AG08395 (cell line): ENCODE measurements at regions not wholly inside any gene's neighbourhood (a gene's known extent, or its start where the extent isn't known, plus 50 kb on each side); places are given as distances from the start of the nearest gene placed in this dataset.

Experiments used
- DNase-seq: peaks from one replicate; pipeline ENCODE4 v3.0.0; 2012; ENCODE audit warnings: mixed read lengths, low spot score

DNA sequence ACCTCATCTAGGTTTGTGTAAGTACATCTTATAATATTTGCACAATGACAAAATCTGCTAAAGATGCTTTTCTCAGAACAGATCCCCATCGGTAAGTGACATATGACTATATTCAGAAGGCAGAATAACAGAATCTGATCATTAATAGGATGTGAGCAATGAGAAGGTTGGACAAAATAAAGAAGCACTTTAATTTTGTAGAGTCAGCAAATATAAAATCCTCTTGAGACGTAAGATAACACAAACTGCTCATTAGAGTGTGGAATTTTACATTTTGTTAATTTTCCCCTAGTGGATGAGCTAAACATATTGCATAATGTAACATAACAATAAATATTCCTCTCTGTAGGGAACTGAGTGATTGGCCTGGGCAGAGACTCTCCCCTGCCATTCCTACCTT, 658.4 kb upstream of the ZP4 start:
- no peak for DNase-seq

DNA sequence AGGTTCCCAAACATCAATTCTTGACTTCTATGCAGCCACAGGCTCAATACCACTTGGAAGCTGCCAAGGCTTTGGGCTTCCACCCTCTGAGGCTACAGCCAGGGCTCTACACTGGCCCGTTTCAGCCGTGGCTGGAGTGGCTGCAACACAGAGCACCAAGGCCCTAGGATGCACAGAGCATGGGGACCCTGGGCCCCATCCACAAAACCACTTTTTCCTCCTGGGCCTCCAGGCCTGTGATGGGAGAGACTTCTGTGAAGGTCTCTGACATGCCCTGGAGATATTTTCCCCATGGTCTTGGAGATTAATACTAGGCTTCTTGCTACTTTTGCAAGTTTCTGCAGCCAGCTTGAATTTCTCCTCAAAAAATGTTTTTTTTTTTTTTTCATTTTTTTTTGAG, 655.4 kb upstream of the ZP4 start:
- DNase-seq = no peak

DNA sequence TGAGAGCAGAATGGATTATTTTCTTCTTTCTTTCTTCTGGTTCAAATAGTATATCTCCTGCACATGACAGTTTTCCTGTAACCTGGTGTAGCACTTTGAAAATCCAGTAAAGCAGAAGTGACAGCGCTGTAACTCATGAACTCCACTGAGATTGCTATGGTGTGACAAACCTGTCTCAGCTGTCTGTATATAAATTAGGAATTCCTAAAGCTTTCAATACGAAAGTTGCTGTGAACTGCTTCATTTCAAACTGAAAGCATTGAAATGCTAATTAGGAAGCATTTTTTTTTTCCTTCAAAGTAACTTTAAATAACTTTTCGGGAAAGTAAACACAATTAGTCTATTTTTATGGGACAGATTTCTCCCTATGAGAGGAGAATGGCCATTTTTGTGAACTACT, 646.9 kb upstream of the ZP4 start:
- DNase-seq = no peak

DNA sequence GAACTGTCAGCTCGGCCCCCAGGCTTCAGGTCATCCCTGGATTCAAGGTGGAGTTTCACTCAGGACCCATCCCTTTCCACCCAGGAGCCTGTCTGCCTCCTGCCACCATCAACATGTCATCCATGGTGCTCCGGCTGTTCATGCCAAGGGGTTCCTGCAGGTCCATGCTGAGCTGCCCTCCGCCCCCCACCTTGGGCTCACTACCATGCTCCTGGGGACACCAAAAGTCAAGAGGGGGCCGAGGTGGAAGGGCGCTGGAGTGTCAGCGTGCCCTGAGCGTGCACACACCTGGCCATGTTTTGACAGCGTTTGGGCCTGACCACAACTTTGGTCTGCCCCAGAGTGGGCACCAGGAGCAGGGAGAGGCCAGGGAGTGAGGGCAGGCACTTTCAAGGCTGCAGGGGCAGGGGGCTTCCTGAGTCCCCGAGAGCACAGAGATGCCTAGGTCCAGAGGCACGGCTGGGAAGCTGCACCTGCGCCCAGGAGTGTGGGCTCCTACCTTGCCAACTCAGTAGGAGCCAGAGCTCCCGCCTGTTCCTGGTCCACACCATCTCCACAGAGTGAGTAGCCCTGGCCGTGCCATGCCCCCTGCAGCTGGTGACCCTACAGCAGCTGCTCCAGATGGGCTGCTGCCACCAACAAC, 639.6 kb upstream of the ZP4 start:
- no peak for DNase-seq

DNA sequence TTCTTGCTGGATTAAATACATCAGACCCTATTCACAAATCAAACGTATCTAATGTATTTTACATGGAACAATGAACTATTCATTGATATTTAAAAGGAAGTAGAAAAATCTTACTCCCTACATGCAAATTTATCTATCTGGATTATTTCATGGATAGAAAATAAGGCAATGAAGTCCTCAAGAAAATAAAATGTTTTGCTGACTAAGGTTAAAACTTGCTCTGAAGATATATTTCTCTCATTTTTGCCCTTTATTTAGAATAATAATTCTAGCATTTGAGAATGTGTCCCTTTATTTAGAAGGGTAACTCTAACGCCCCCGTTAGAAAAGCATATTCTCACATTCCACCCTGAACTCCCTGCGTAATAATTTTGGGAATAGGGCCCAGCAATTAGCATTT, 627.0 kb upstream of the ZP4 start:
- DNase-seq = no peak

DNA sequence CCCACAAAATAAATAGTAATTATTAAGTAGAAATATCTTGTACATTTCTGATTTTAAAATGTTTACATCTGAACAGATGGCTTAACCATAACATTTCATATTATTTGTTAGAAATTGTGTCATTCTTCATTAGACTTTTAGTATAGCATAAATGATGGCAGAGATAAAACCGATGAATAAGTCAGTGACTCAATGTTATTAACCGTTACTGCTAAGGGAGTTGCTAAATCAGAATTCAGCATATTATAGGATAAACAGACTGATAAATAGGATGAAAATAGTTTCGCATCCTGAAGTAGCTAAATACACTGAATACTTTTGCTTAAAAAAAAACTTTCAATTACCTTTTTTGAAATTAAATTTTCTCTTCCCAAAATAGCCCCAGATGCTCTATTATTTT, 610.6 kb upstream of the ZP4 start:
- no peak for DNase-seq

DNA sequence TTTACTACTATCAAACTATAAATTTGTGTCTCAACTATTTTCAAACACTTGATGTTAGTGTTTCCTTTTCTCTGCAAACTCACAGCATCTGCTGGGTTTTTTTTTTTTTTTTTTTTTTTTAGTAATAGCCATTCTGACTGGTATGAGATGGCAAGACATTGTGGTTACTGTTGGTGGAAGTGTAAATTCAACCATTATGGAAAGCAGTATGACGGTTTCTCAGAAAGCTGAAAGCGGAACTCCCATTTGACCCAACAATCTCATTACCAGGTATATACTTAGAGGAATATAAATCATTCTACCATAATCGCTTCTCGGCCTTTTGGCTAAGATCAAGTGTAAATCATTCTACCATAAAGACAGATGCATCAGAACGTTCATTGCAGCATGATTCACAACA, 608.3 kb upstream of the ZP4 start:
- no peak for DNase-seq

DNA sequence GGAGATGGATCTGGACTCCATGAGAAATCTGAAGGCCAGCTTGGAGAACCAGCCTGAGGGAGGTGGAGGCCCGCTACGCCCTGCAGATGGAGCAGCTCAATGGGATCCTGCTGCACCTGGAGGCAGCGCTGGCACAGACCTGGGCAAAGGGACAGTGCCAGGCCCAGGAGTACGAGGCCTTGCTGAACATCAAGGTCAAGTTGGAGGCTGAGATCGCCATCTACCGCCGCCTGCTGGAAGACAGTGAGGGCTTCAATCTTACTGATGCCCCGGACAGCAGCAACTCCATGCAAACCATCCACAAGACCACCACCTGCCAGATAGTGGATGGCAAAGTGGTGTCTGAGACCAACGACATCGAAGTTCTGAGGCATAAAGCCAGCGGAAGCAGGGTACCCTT, 601.5 kb upstream of the ZP4 start:
- no peak for DNase-seq

DNA sequence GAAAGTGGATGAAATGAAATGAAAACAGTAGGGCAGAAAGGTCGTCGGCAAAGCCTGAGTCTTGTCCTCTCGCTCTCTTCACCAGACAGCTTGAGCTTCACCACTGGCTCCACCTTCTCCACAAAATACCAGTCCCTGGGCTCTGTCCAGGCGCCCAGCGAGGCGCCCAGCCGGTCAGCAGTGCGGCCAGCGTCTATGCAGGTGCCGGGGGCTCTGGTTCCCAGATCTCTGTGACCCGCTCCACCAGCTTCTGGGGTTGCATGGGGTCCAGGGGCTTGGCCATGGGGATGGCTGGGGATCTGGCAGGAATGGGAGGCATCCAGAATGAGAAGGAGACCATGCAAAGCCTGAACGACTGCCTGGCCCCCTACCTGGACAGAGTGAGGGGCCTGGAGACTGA, 600.5 kb upstream of the ZP4 start:
- no peak for DNase-seq

DNA sequence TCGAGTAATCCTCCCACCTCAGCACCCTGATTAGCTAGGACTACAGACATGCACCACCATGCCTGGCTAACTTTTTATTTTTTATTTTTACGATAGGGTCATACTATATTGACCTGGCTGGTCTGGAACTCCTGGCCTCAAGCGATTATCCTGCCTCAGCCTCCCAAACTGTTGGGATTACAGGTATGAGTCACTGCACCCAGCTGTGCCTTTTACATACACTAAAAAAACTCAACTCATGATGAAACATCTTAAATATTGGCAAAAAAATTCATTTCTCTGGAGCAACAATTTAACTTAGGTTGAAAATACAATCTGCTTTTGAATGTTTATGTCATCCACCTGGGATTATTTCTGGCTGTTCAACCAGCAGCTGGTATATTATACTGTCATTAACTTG, 598.3 kb upstream of the ZP4 start:
- no peak for DNase-seq

DNA sequence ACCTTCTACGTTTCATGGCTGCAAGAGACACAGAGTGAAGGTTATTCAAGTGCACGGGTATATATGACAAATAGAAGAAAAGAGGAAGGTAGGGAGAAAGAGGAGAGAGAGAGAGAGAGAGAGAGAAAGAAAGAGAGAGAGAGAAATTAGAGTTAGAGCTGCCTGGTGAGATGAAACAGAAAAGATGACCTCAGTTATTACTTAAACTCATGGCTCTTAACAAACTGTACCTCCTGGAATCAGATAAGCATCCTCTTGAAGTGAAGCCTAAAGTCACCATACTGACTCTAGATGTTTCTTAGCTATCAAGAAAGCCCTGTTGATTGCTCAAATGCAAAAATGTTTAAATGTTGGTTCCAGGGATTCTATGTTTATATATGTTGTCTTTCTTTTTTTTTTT, 597.7 kb upstream of the ZP4 start:
- no peak for DNase-seq

DNA sequence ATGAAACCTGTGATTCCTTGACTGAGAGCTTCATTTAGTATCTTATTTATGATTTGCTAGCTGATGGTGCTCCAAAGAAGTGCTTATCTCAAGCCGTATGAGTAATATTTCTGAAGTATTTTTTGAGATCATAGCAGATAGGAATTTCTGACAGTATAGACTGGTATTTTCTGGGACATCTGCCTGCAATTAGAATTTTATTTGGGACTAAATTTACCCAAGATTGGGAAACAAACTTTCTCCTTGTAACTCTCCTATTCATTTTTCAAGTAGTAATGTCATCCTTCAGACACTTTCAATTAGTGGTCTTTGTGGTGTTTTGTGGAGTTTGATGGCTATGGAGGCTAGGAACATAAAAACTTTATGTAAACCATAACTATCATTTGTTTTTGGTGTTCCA, 597.2 kb upstream of the ZP4 start:
- DNase-seq = no peak

DNA sequence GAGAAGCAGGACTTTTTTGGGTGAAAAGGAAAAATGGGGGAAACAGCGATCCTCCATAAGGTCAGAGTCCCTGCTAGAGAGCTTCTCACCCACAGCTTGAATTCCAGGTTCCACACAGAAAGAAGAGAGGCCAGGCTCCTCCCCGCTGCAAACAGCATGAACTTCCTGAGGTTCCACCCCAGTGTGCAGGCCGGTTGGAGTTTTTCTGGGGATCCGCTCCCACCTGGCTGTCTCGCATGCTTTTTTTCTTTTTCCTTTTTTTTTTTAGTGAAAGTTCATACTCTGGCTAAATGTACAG, 595.1 kb upstream of the ZP4 start:
- no peak for DNase-seq

DNA sequence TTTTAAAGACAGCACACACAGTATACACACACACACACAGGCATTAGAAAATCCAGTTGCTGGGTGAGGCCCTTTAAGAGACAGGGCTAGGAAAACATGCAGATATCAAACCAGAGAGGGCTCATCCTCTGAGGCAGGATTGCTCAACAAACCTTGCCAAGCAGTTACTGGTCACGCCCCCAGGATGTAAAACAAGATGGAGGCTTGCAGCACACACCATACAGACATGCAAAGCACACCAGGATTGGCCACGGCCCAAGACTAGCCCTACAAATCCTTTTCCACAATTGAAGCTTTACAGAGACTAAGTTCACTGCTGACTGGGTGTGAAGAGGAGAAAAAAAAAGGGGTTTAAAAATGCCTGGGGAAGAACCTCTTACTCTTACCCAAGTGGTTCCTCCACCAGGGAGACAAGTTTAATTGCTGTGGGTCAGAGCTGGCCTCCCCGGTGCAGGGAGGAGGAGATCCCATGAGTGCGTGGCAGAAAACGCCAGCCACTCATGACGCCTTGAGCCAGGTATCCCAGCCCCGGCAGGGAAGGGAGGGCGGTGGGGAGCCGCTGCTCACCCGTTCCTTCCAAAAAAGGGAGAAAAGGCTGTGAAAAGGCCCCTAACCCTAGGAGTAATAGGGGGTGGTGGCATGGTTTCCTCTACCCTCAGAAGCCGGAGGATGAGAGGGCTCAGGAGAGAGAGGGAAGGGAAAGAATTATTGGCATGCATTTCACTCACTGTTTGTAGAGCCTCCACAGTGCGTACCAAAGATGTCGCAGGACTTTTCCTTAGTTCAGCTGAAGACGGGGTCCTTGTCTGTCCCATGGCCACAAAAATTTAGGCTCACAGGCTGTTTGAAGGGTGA, 594.6 kb upstream of the ZP4 start:
- no peak for DNase-seq

DNA sequence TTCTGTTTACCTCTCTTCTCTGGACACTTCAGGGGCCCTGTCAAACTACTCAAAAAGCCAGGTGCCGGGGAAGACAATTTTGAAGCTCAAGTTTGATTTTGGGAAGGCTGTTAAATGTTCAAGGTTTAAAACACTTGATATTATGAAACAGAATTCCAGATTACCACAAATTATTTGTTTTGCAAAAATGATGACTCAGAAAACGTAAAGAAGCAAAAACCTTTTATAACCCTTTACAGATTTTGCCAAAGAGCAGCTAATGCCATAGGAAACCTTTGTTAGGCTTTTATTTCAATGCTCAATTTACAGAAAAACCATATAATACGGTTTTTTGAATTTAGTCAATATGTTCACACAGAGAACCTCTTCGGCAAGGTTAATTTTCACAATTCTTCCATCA, 593.4 kb upstream of the ZP4 start:
- DNase-seq = no peak

DNA sequence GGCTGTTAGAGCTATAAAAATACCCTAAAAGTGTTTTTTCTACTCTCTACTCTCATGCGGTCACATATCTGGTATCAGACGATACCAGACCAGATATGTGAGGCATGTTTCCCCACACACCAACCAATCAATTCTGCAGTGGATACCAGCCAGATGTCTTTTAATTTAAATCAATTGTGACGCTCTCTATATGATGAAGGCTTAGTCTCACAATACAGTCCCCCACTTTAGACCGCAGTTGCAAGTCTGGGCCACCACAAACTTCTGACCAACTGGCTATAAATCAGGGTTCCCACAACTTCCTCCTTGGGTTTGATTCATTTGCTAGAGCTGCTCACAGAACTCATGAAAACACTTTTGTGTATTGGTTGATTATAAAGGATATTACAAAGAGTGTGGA, 586.1 kb upstream of the ZP4 start:
- no peak for DNase-seq

DNA sequence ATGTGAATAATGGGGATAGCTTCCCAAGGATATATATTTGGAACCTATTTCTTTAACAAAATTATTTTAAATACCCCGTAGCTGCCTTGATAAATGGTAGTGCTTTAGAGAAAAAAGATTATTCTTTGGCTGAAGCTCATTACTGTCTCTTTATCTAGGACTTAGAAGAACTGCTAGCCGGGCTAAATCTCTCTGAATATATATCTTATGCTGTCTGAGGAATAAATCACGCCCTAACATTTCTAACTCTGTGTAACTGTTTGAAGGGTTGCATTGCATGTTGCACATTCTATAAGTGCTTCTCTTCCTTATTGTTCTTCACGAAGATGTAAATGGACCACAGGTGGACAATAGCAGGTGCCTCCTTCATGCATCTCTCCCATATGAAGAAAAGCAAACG, 585.0 kb upstream of the ZP4 start:
- DNase-seq = no peak

DNA sequence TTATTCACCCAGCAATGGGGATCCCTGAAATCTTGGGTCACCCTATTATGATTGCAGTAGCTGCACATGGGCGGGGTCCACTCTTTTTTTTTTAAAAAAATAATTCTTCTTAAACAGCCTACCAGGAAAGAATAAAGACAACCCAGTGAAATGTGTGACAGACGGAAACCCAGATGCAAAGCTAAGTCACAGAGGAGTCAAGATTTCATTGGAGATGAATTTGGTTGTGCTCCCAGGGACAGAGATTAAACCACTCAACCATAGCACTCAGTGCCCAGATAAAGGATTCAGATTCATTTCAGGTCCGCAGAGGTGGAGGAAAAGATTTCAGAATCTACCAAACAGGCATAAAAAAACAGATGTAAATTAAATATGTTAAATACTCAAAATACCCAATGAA, 583.5 kb upstream of the ZP4 start:
- DNase-seq = no peak

DNA sequence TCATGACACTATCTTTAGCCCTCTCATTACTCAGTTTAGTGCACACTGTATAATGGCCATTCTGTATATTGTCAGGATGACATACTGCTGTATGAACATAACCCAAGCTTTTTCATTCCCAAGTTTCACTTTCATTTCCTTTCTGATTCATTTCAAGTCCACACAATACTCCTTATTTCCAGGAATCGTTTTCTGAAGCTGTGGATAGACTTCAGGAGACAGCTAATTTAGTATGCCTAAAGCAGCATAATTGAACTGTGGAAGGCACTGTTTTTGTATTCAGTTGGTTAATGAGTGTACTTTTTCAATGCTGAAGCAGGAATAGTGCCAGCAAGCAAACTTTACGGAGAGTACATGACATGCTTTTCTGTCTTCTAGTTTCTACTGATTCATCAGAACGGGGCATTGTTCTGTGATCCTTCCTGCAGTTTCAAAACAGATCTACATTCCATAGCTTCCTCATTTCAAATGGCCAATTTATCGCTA, 578.5 kb upstream of the ZP4 start:
- no peak for DNase-seq

DNA sequence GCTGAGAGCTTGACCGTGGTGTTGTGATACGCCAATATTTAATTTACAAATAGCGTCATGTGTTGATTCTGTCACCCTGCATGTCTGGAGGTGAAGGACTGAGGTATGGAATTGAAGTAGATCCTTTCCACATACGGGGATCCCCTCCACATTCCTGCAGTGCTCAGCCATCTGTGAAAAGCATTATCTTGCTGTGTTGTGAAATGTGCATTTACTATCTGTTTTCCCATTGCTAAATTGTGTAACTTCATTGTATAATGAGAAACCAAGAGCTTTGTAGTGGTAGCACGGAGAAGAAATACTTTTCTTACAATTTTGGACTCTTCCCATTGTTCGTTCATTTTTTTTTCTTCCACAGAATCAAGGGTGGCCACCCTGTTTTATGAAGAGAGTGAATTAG, 577.3 kb upstream of the ZP4 start:
- DNase-seq = no peak

DNA sequence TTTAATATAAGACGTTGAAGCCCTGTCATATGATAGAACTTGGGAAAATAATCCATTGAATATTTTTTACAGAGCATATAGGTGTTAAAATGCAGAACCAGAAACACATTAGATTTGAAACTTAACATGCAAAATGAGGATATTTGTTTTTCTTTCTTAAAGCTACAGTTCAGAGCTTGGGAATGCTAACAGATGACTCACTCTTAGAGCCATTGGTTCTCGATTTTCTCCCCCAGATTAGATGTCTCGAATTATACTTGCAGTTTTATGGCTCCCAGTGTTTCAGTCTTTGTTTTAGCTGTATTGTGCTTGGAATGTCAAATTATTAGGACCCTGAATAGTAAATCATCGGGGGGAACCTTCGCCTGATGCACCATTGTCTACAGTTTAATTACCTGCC, 575.7 kb upstream of the ZP4 start:
- no peak for DNase-seq

DNA sequence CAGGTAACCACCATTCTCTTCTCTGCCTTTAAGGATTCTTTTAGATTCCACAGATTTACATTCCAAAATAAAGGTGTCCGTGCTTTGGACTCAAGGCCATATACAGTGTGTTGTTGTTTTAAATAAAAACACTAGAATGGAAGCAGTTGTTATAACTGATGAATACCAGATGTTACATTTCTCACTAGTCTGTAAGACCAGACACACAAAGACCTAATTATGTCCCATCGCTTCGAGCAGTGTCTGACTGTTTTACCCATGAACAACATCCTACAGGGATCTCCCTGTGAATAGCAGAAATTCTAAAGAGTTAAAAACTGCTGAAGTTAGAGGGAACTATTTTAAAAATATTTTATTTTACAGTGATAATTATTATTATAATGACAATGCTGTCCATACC, 574.7 kb upstream of the ZP4 start:
- DNase-seq = no peak

DNA sequence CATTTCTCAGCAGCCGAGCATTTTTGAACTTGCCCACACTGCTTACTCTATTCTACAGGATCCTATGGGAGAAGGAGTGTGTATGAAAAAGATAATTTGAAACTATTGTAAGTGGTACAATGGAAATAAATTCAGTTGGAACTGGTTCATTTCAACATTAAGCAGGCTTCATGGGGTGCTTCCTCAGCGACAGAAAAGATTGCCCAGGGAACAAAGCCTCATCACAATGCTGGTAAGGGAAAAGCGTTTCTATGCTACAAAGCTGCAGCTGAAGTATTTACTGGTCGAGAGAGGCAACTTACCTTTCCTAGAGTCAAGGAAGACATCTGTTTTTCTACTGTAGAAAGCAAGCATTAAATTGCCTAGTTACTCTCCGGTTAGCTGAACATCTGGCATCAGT, 568.2 kb upstream of the ZP4 start:
- no peak for DNase-seq

DNA sequence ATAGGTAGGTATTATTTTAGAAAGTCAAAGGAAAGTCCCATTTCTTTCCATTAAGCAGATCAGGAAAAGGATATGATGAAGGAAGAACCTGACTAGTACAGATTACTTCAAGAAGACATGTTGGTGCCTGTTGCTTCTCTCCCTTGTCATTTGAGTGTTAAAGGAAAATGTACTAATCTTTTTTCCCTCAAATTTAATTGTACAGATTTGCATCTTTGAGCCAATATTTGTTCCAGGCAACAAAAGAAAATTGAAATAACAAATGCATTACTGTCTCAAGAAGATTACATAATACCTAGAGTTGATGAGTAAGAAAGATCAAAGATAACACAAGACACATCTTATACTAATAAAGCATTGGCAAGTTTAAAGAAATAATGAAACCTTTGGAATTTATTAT, 566.9 kb upstream of the ZP4 start:
- no peak for DNase-seq
